ENCODE measurements at regions not wholly inside any gene's neighbourhood (a gene's known extent, or its start where the extent isn't known, plus 50 kb on each side); places are given as distances from the start of the nearest gene placed in this dataset.

GRCh38 chr1:234530672-234531071 is 51.7 kb upstream of the TARBP1 start:
- CTCF ChIA-PET: interaction anchor here (1.1 to 2.7 kb wide), 5 partner anchors 8 to 553 kb away, joined by 3 to 18 read pairs (median 5); no protein-coding TSS in a partner anchor
- FAIRE-seq: no peak
- Histone ChIP-seq H3K9me1 (replicated peaks; ENCODE audit: control insufficient read depth, extremely low read depth, insufficient read depth, low read length) (no peaks in the 10 kb centered on the region), H2AFZ (ENCODE audit: low read depth, low read length) (no peak overlapping the region), H3K9ac (replicated peaks; ENCODE audit: extremely low read depth, insufficient read depth, low read length) (no peak overlapping the region), H3K27me3 (ENCODE audit: control insufficient read depth in 2 of 2, insufficient read depth in 2 of 2, low read length in 2 of 2) (no peaks in the 10 kb centered on the region), H3K4me3 (replicated peaks in 1 of 3; ENCODE audit: insufficient read depth in 1 of 3, low read depth in 1 of 3, low read length in 3 of 3) (no peak overlapping the region), H3K36me3 (ENCODE audit: control insufficient read depth in 2 of 2, extremely low read depth in 1 of 2, insufficient read depth in 2 of 2, low read length in 2 of 2) (no peaks in the 10 kb centered on the region), H4K20me1 (replicated peaks; ENCODE audit: control insufficient read depth, extremely low read depth, insufficient read depth, low read length) (no peaks in the 10 kb centered on the region), H3K27ac (ENCODE audit: insufficient read depth, low read depth, low read length) (no peak overlapping the region), H3K4me2 (ENCODE audit: insufficient read depth, low read length) (no peak overlapping the region), H3K9me3 (replicated peaks; ENCODE audit: control insufficient read depth, insufficient read depth, low read length) (no peaks in the 10 kb centered on the region), H3K79me2 (ENCODE audit: control insufficient read depth, insufficient read depth, low read length) (no peaks in the 10 kb centered on the region), H3K4me1 (ENCODE audit: control insufficient read depth, extremely low read depth, insufficient read depth, low read length) (peaks cover 5% of the 10 kb centered on the region)
- dilution Hi-C loops (cut with MboI; ENCODE audit: extremely low pct_ligation_motif_present, low sequenced_read_pairs) (no loop called here), intact Hi-C loops (cut with micrococcal nuclease) (loop anchor here (2.0 kb wide), 1 partner anchor 14 kb away; no protein-coding TSS in a partner anchor)
- DNase-seq (ENCODE audit: low read depth, low spot score): no peak
- no peak for TF ChIP-seq POLR2A (IDR thresholded peaks at IDR 0.05; ENCODE audit: low read depth, low read length)
- TF ChIP-seq CTCF (IDR thresholded peaks at IDR 0.05; ENCODE audit: extremely low read depth in 1 of 2, insufficient read depth in 1 of 2, low read depth in 1 of 2, low read length in 2 of 2): no peak
- TF ChIP-seq JUN (IDR thresholded peaks at IDR 0.05; ENCODE audit: borderline replicate concordance, insufficient read depth, insufficient read length, low read depth): no peak
- TF ChIP-seq GATA2 (IDR thresholded peaks at IDR 0.05; ENCODE audit: insufficient read depth, insufficient read length, low read depth, low read length): no peak
- TF ChIP-seq MYC (IDR thresholded peaks at IDR 0.05; ENCODE audit: low read depth, low read length): no peak
- no peak for TF ChIP-seq FOS (IDR thresholded peaks at IDR 0.05; ENCODE audit: borderline replicate concordance, insufficient read depth, low read length)
- TF ChIP-seq, protein P1, sequence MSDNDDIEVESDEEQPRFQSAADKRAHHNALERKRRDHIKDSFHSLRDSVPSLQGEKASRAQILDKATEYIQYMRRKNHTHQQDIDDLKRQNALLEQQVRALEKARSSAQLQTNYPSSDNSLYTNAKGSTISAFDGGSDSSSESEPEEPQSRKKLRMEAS (IDR thresholded peaks at IDR 0.05; ENCODE audit: insufficient read depth, insufficient read length): no peak
- no peak for TF ChIP-seq EZH2 (IDR thresholded peaks at IDR 0.05; ENCODE audit: borderline replicate concordance, low read depth, low read length, severe bottlenecking)
- TF ChIP-seq POLR2AphosphoS5 (IDR thresholded peaks at IDR 0.05; ENCODE audit: insufficient read depth, low read depth, low read length): no peak
- BruUV-seq (replicated peaks): no TSS peak
- POLR2A ChIA-PET: no interaction called here
